ENCODE measurements at regions not wholly inside any gene's neighbourhood (a gene's known extent, or its start where the extent isn't known, plus 50 kb on each side); places are given as distances from the start of the nearest gene placed in this dataset.

DNA sequence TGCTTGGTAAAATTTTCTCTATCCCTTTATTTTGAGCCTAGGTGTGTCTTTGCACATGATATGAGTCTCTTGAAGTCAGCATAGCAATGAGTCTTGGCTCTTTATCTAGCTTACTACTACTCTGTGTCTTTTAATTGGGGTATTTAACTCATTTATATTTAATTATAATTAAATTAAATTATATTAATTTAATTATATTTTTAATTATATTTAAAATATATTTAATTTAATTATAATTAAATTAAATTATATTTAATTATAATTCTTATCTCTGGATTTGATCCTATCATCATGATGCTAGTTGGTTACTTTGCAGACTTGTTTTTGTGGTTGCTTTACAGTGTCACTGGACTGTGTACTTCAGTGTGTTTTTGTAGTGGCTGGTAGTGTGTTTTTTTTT is 201.2 kb upstream of the ITM2A start:
- no peaks in the 10 kb centered on the region for H3K4me1 ChIP-seq
- peaks cover 0 to 36% (median 0%) of the 10 kb centered on the region in 11 donors for H3K9me3 ChIP-seq
- TF ChIP-seq, protein P1, sequence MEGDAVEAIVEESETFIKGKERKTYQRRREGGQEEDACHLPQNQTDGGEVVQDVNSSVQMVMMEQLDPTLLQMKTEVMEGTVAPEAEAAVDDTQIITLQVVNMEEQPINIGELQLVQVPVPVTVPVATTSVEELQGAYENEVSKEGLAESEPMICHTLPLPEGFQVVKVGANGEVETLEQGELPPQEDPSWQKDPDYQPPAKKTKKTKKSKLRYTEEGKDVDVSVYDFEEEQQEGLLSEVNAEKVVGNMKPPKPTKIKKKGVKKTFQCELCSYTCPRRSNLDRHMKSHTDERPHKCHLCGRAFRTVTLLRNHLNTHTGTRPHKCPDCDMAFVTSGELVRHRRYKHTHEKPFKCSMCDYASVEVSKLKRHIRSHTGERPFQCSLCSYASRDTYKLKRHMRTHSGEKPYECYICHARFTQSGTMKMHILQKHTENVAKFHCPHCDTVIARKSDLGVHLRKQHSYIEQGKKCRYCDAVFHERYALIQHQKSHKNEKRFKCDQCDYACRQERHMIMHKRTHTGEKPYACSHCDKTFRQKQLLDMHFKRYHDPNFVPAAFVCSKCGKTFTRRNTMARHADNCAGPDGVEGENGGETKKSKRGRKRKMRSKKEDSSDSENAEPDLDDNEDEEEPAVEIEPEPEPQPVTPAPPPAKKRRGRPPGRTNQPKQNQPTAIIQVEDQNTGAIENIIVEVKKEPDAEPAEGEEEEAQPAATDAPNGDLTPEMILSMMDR (IDR thresholded peaks at IDR 0.05) = no peak
- no peaks in the 10 kb centered on the region for H3K36me3 ChIP-seq
- intact Hi-C loops (cut with DNase I) = no loop called here
- no peak overlapping the region for H3K4me3 ChIP-seq
- H3K27me3 ChIP-seq = no peaks in the 10 kb centered on the region
- no peak overlapping the region for H3K27ac ChIP-seq
- DNase-seq (no peak), ATAC-seq (no peak)

GRCh38 chrX:79564362-79564761 is 197.2 kb upstream of the ITM2A start:
- peaks cover 0 to 6% (median 0%) of the 10 kb centered on the region in 7 donors for H3K27me3 ChIP-seq
- H3K4me3 ChIP-seq = no peak overlapping the region
- H3K4me1 ChIP-seq = no peaks in the 10 kb centered on the region
- DNase-seq (no peak), ATAC-seq (no peak)
- WGBS, 2 donors = 65 to 70% methylated on average over 2 of the region's 2 CpGs
- no peaks in the 10 kb centered on the region for H3K36me3 ChIP-seq
- intact Hi-C loops (cut with DNase I) = no loop called here
- H3K27ac ChIP-seq = no peak overlapping the region
- TF ChIP-seq, protein P1 (IDR thresholded peaks at IDR 0.05) = no peak
- H3K9me3 ChIP-seq = peaks cover 0 to 36% (median 0%) of the 10 kb centered on the region in 11 donors

GRCh38 chrX:79559290-79559689 is 192.2 kb upstream of the ITM2A start:
- peaks cover 0 to 7% (median 0%) of the 10 kb centered on the region in 7 donors for H3K27me3 ChIP-seq
- H3K27ac ChIP-seq = no peak overlapping the region
- DNase-seq = no peak
- intact Hi-C loops (cut with DNase I) = no loop called here
- no peak overlapping the region for H3K4me3 ChIP-seq
- WGBS, 2 donors = 42 to 57% methylated on average over 2 of the region's 2 CpGs
- TF ChIP-seq, protein P1 (IDR thresholded peaks at IDR 0.05) = no peak
- no peaks in the 10 kb centered on the region for H3K4me1 ChIP-seq
- H3K36me3 ChIP-seq = no peaks in the 10 kb centered on the region
- no peak for ATAC-seq
- peaks cover 0 to 10% (median 0%) of the 10 kb centered on the region in 11 donors for H3K9me3 ChIP-seq

- H3K36me3 ChIP-seq = no peaks in the 10 kb centered on the region
- no peak overlapping the region for H3K27ac ChIP-seq
- peaks cover 0 to 7% (median 0%) of the 10 kb centered on the region in 7 donors for H3K27me3 ChIP-seq
- TF ChIP-seq, protein P1 (IDR thresholded peaks at IDR 0.05) = no peak
- peaks cover 0 to 4% (median 0%) of the 10 kb centered on the region in 11 donors for H3K9me3 ChIP-seq
- DNase-seq (no peak), ATAC-seq (no peak)
- no peak overlapping the region for H3K4me3 ChIP-seq
- H3K4me1 ChIP-seq = no peaks in the 10 kb centered on the region
- intact Hi-C loops (cut with DNase I) = no loop called here
Measured at GRCh38 chrX:79557212-79557611, 190.1 kb upstream of the ITM2A start.
